ENCODE measurements at regions not wholly inside any gene's neighbourhood (a gene's known extent, or its start where the extent isn't known, plus 50 kb on each side); places are given as distances from the start of the nearest gene placed in this dataset.
"Not testable (repeated sequence)": the region's sequence is repeated elsewhere in the genome, so short reads cannot be mapped to it uniquely, and the experiment has no call there.

- WGBS, 2 donors: 76 to 78% methylated on average over 6 of the region's 6 CpGs
- DNase-seq (ENCODE audit: low spot score in 2 of 2): no peak
- intact Hi-C loops (cut with DNase I; ENCODE audit: low total_unique reads): no loop called here
- no peak for TF ChIP-seq POLR2A (IDR thresholded peaks at IDR 0.05)
- no peak for TF ChIP-seq CTCF (IDR thresholded peaks at IDR 0.05)
- no peak overlapping the region for H3K4me3 ChIP-seq (ENCODE audit: low read depth, poor library complexity, severe bottlenecking)
Observed at GRCh38 chrX:51163730-51164129, 168.9 kb upstream of the NUDT10 start.

GRCh38 chrX:51178356-51178900 is 154.2 kb upstream of the NUDT10 start:
- 58 to 67% methylated on average over 4 of the region's 4 CpGs for WGBS, 2 donors
- DNase-seq (ENCODE audit: low spot score in 2 of 2); intact Hi-C loops (cut with DNase I; ENCODE audit: low total_unique reads); H3K4me3 ChIP-seq (ENCODE audit: low read depth, poor library complexity, severe bottlenecking): not testable (repeated sequence)

- 66 to 83% methylated on average over 3 to 5 of the region's 5 CpGs for WGBS, 2 donors
- DNase-seq (ENCODE audit: low spot score in 2 of 2); intact Hi-C loops (cut with DNase I; ENCODE audit: low total_unique reads); H3K4me3 ChIP-seq (ENCODE audit: low read depth, poor library complexity, severe bottlenecking): not testable (repeated sequence)
Observed at GRCh38 chrX:51179805-51180204, 152.8 kb upstream of the NUDT10 start.

GRCh38 chrX:51182545-51182944 is 150.1 kb upstream of the NUDT10 start:
- no peak for DNase-seq (ENCODE audit: low spot score in 2 of 2)
- no peak overlapping the region for H3K4me3 ChIP-seq (ENCODE audit: low read depth, poor library complexity, severe bottlenecking)
- WGBS, 2 donors: 56 to 80% methylated on average over 2 to 6 of the region's 6 CpGs
- TF ChIP-seq POLR2A (IDR thresholded peaks at IDR 0.05) (no peak), CTCF (IDR thresholded peaks at IDR 0.05) (no peak)
- intact Hi-C loops (cut with DNase I; ENCODE audit: low total_unique reads): no loop called here

- intact Hi-C loops (cut with DNase I; ENCODE audit: low total_unique reads): no loop called here
Observed at GRCh38 chrX:51192104-51192503, 140.5 kb upstream of the NUDT10 start.

GRCh38 chrX:51215266-51215665 is 117.4 kb upstream of the NUDT10 start:
- H3K4me3 ChIP-seq (ENCODE audit: low read depth, poor library complexity, severe bottlenecking): no peak overlapping the region
- no peak for DNase-seq (ENCODE audit: low spot score in 2 of 2)
- intact Hi-C loops (cut with DNase I; ENCODE audit: low total_unique reads): no loop called here
- TF ChIP-seq POLR2A (IDR thresholded peaks at IDR 0.05): no peak
- TF ChIP-seq CTCF (IDR thresholded peaks at IDR 0.05): no peak
- WGBS, 2 donors: 64 to 68% methylated on average over 4 of the region's 4 CpGs

More at GRCh38 chrX:51192104-51192503, 140.5 kb upstream of the NUDT10 start:
- DNase-seq (ENCODE audit: low spot score in 2 of 2): no peak
- no peak overlapping the region for H3K4me3 ChIP-seq (ENCODE audit: low read depth, poor library complexity, severe bottlenecking)
- 84 to 89% methylated on average over 1 of the region's 1 CpG for WGBS, 2 donors
- TF ChIP-seq POLR2A (IDR thresholded peaks at IDR 0.05) (no peak), CTCF (IDR thresholded peaks at IDR 0.05) (no peak)

GRCh38 chrX:51215856-51216255 is 116.8 kb upstream of the NUDT10 start:
- no peak for TF ChIP-seq POLR2A (IDR thresholded peaks at IDR 0.05)
- no peak for TF ChIP-seq CTCF (IDR thresholded peaks at IDR 0.05)
- WGBS, 2 donors: 72 to 82% methylated on average over 2 of the region's 2 CpGs
- intact Hi-C loops (cut with DNase I; ENCODE audit: low total_unique reads): no loop called here

More at GRCh38 chrX:51215856-51216255, 116.8 kb upstream of the NUDT10 start:
- DNase-seq (ENCODE audit: low spot score in 2 of 2): no peak
- H3K4me3 ChIP-seq (ENCODE audit: low read depth, poor library complexity, severe bottlenecking): no peak overlapping the region
